NCI-H510A (cell line): ENCODE measurements at regions not wholly inside any gene's neighbourhood (a gene's known extent, or its start where the extent isn't known, plus 50 kb on each side); places are given as distances from the start of the nearest gene placed in this dataset.
"Not testable (repeated sequence)": the region's sequence is repeated elsewhere in the genome, so short reads cannot be mapped to it uniquely, and the experiment has no call there.

Experiments
- DNase-seq: peaks from one replicate; lab custom pipeline; 2025; lab: John Stamatoyannopoulos, UW

GRCh38 chr16:61432421-61432820, 603.8 kb downstream of the CDH8 start:
- DNase-seq, result no peak

- no peak for DNase-seq
Measured at GRCh38 chr16:61421111-61421510, 615.1 kb downstream of the CDH8 start.

- DNase-seq, result no peak
Measured at GRCh38 chr16:61419791-61420190, 616.4 kb downstream of the CDH8 start.

- DNase-seq, result not testable (repeated sequence)
Measured at GRCh38 chr16:61418802-61419201, 617.4 kb downstream of the CDH8 start.

- DNase-seq, result no peak
Measured at GRCh38 chr16:61415126-61415525, 621.1 kb downstream of the CDH8 start.

GRCh38 chr16:61413021-61413420, 623.2 kb downstream of the CDH8 start:
- no peak for DNase-seq

- DNase-seq, result no peak
Measured at GRCh38 chr16:61412562-61412961, 623.7 kb downstream of the CDH8 start.

GRCh38 chr16:61409604-61410003, 626.6 kb downstream of the CDH8 start:
- DNase-seq, result no peak

GRCh38 chr16:61403386-61403785, 632.9 kb downstream of the CDH8 start:
- no peak for DNase-seq

GRCh38 chr16:61391896-61392295, 644.3 kb downstream of the CDH8 start:
- no peak for DNase-seq

GRCh38 chr16:61390965-61391637, 645.1 kb downstream of the CDH8 start:
- DNase-seq, result no peak

GRCh38 chr16:61385392-61386071, 650.7 kb downstream of the CDH8 start:
- no peak for DNase-seq

GRCh38 chr16:61382435-61382834, 653.8 kb downstream of the CDH8 start:
- DNase-seq, result no peak

- no peak for DNase-seq
Measured at GRCh38 chr16:61379311-61379710, 656.9 kb downstream of the CDH8 start.

- DNase-seq, result no peak
Measured at GRCh38 chr16:61374071-61374470, 662.2 kb downstream of the CDH8 start.

- no peak for DNase-seq
Measured at GRCh38 chr16:61371881-61372280, 664.4 kb downstream of the CDH8 start.

GRCh38 chr16:61371388-61371787, 664.9 kb downstream of the CDH8 start:
- no peak for DNase-seq

GRCh38 chr16:61370564-61370963, 665.7 kb downstream of the CDH8 start:
- no peak for DNase-seq

- no peak for DNase-seq
Measured at GRCh38 chr16:61366006-61366405, 670.2 kb downstream of the CDH8 start.

GRCh38 chr16:61364990-61365389, 671.2 kb downstream of the CDH8 start:
- no peak for DNase-seq

- DNase-seq, result no peak
Measured at GRCh38 chr16:61362585-61362984, 673.7 kb downstream of the CDH8 start.

- DNase-seq, result no peak
Measured at GRCh38 chr16:61344791-61345190, 691.4 kb downstream of the CDH8 start.

GRCh38 chr16:61332461-61332860, 703.8 kb downstream of the CDH8 start:
- no peak for DNase-seq

GRCh38 chr16:61324044-61324443, 712.2 kb downstream of the CDH8 start:
- DNase-seq, result no peak
